NAMALWA (cell line): ENCODE measurements at regions not wholly inside any gene's neighbourhood (a gene's known extent, or its start where the extent isn't known, plus 50 kb on each side); places are given as distances from the start of the nearest gene placed in this dataset.

Experiments used
- DNase-seq: peaks from one replicate; pipeline ENCODE4 v3.0.0-alpha.2; 2015; ENCODE audit warnings: low spot score

DNA sequence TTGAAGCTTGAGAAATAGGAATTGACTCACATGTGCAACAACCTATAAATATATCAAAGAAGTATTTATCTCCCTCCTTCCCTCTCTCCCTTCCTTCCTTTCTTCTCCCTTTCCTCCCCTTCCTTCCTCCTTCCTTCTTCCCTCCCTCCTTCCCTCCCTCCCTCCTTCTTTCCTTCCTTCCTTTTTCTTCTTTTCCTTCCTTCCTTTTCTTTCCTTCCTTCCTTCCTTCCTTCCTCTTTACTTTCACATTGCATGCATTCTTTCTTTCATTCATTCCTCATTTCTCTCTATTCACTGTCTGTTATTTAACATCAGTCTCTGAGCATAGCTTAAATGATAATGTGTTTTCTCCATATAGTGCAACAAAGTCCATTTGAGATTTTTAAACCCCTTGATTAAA is 214.2 kb downstream of the CHRM3 start:
- no peak for DNase-seq

GRCh38 chr1:239601108-239601507 is 214.7 kb downstream of the CHRM3 start:
- DNase-seq: no peak

DNA sequence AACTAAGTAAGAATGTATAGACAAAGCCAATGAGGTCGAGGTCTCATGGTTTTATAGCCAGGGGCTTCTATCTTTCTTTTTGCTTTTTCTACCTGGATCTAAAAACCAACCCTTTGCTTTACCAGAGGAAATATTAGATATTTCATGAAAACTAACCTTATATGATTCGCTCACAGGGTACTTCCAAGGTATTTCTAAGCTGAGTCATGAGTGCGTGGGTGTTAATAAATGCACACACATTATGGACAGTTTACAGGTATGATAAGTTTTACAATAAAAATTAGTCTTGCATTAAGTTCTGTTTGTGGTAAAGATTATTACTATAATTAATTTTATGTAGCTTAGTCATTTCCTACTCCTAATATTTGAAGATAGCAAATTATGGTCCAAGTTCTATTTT is 217.2 kb downstream of the CHRM3 start:
- no peak for DNase-seq

DNA sequence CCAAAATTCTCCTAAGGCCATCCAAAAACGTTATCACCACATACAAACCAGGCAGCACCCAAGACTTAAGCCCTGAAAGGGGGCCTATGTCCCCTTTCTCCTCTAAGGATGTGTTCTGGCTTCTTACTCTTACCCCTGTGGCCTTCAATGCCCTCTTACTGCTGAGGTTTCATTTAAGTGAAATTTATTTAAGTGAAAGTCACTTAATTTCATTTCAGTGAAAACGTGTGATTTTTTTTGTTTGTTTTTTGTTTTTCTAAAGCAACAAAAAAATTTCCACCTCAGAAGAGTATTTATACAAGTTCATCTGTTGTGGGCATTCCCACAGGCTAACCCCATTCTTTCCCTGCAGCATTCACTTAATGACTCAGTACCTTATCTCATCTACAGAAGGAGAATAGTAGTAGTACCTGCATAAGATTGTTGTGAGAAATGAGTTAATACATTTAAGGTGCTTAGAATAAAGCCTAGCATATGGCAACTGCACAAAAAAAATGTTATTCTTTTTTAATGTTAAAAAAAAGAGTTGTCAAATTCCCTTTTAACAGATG is 220.6 kb downstream of the CHRM3 start:
- DNase-seq: no peak

DNA sequence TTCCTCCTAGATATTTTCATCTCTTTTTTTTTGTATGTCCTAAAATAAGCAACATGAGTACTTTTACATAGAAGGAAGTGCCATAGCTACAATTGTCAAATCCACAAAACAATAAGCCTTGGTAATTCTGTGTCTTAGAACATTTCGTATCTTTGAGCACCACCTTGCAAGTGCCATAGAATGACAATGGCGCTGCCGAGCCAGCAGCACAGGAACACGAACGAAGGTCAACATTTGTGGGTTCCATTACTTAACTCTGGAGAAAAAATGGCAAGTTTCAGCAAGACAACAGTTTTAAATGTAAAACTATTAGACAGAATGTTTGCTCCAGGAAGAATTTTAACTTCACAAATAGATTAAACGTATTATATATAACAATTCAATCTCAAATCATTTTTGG is 222.1 kb downstream of the CHRM3 start:
- no peak for DNase-seq

DNA sequence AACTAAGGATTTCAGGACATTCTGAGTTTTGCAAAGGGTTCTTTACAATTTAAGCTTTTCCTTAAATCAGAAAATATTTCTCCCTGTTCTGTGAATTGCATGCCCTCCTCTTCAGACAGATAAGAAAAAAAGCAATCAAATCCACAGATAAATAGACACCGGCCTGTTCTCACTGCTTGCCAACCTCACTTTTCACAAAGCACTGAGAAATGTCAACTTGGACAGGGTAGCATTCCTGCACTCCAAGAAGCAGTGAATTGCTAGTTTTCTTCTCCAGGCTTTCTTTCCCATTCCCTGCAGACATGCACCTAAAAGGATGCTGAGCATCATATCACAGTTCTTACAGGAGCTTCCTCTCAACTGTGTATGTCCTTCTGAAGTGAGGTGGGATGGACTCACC is 226.0 kb downstream of the CHRM3 start:
- no peak for DNase-seq

DNA sequence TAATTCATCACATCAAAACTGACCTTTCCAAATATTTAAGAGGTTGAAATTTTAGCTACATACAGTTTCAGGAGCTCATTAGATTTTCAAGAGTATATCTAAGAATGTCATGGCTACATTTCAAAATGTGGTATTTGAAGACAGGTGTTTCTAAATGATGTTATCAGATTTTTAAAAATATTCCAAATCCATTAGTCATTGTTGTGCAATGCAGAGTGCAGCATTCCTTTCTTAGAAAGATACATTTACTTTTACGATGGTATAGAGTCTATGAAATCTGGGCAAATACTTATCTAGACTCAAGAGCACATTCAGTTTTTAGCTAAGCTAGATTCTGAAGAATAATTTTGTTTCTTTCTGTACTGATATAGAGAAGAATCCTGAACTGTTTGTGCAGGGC is 230.3 kb downstream of the CHRM3 start:
- DNase-seq: no peak

DNA sequence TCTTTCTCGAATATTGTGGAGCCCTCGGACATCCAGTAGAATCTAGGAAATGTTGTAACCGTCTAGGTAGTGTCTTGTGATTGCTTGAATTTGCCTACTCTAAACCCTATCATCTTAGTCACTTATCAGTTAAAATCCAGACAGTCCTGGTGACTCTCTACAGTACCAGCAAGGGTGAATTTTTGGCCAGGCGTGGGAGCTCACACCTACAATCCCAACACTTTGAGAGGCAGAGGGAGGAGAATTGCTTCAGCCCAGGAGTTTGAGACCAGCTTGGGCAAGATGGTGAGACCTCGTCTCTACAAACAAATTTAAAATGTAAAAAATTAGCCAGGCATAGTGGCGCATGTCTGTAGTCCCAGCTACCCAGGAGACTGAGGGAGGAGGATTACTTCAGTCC is 230.9 kb downstream of the CHRM3 start:
- DNase-seq: no peak

DNA sequence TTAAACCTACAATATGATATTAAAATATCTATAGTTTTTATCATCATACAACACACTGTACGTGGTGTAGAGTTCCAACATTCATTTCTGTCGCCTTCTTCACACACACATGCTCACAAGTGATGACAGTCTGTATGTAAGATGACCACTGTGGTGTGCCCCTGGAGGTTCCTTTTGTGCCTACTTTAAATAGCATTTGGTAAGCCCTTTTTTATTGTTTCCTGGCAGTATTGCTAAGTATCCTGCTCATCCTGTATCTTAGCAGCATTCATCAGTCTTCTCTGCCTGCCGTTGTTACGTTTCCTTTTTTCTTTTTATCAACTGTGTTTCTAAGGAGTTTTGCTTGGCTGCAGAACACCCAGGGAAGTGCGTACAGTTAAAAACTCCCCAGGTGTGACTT is 231.4 kb downstream of the CHRM3 start:
- DNase-seq: no peak

GRCh38 chr1:239619190-239619589 is 232.8 kb downstream of the CHRM3 start:
- no peak for DNase-seq

DNA sequence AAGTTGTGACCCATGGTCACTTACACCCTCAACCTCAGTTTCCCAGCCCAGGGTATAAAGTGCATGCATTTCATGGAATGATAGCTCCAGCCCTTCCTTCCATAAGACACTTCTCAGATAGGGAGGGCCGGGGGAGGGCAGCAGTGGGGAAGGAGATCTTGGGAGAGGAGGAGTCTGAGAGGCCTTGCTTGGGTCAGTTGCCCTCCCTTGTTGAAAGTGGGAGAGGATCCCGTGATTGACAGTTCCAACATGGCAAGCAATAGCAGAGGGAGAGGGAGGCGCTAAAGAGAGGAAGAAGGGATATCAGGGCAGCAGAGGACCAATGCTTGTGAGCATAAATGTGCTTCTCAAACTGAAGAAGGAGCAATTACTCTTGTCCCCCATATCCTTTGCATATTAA is 244.4 kb downstream of the CHRM3 start:
- DNase-seq: no peak

- no peak for DNase-seq
Observed at GRCh38 chr1:239633432-239633831, 247.1 kb downstream of the CHRM3 start.

GRCh38 chr1:239635276-239635675 is 248.9 kb downstream of the CHRM3 start:
- DNase-seq: no peak

DNA sequence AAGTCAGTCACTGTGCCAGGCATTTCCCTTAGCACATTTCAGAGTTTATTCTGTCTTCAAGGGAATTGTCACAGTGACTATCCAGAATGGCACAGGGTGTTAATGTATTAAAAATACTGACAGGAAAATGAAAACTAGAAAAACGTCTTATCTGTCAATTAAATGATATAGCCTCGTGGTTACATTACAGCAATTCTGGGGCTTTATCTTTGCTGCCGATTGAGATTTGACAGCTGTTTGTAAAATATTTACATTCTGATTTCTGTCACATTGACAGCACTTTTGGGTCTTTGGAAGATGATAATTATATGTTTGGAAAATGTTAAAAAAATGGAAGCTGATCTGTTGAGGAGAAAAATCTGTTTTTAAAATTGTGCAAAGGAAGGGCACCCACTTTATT is 250.0 kb downstream of the CHRM3 start:
- DNase-seq: no peak

- DNase-seq: no peak
Observed at GRCh38 chr1:239644604-239645003, 258.2 kb downstream of the CHRM3 start.

DNA sequence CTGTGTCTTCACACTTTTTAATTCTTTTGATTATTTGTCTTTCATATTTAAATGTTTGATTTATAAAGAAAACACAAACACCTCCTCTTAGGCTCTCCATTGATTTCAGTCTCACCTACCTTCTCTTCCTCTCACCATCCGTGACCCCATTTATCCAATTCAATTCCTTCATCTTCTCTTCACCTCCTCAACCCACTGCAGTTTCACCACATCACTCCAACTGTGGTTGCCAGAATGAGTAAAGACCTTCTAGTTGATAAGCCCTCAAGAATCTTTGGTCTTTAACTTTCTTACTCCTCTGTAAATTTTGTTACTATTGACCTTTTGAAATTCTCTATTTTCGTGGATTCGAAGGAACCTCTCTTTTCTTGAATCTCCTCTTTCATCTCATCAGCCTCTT is 260.7 kb downstream of the CHRM3 start:
- DNase-seq: no peak

GRCh38 chr1:239647964-239648632 is 261.7 kb downstream of the CHRM3 start:
- no peak for DNase-seq

DNA sequence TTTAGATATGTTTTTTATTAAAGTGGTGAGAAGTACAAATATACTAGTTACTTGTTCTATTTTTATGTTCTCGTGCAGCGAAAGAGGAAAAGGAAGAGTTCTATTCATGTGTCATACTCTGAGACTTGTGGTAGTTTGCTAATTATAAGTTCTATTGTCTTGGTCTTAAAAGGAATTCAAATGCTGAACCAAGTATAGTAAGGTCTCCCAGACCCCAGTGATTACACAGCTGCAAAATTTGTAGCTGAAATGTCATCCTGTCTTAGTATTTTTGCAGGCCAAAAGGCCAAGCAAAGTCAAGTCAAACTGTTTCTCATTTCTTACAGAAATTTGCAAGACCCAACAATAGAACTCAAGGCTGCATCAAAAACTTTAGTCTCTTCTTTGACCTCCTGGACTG is 268.7 kb downstream of the CHRM3 start:
- DNase-seq: no peak

DNA sequence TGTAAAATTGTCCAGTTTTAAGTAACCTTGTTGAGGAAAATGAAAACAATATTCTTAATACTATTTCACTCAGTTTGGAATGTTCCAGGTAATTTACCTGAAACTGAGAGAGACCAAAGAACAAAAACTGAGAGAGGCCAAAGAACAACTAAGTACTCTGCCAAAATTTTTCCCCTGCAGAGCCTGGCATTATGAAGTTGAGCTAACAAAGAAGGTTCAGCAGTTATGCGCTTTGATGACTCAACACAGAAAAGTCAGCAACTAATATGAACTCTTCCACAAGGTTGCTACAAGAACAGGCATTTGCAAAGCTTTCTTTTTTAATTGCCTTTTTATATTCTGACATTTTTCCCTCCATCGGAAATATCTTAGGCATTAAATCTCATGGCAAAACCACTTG is 270.9 kb downstream of the CHRM3 start:
- DNase-seq: no peak

- no peak for DNase-seq
Observed at GRCh38 chr1:239662950-239663349, 276.6 kb downstream of the CHRM3 start.

DNA sequence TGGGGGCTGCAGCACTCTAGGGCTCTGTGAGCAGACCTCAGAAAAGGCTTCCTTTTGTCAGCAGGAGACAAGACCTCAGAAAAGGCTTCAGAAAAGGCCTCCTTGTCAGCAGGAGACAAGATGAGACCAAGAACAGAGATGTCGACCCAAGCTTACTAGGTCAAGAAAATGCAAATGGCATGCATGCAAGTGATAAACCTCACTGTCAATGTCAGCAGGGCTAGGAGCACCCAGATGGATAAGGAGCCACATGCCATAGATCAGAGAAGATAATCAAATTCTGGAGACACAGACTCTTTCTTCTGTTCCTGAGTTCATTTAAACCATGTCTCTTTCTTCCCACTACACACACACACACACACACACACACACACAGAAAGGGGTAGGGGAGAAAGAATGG is 285.9 kb downstream of the CHRM3 start:
- no peak for DNase-seq

DNA sequence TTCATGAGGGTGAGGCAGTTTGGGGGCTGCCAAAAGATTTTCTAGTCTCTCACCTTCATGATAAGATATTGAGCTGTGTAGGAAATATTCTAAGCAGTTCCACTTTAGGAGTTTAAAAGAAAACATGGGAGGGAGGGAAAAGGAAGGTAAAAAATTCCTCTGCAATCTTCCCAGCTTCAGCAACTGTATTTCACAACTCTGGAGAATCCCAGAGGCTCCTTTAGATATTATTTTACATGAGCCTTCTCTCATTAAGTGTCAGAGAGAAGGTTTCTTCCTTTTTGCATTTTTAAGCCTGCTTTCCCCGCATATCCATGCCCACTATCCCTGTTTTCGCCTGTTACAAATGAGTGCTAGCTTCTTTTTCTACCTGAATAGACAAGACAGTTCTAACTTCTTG is 289.4 kb downstream of the CHRM3 start:
- no peak for DNase-seq

DNA sequence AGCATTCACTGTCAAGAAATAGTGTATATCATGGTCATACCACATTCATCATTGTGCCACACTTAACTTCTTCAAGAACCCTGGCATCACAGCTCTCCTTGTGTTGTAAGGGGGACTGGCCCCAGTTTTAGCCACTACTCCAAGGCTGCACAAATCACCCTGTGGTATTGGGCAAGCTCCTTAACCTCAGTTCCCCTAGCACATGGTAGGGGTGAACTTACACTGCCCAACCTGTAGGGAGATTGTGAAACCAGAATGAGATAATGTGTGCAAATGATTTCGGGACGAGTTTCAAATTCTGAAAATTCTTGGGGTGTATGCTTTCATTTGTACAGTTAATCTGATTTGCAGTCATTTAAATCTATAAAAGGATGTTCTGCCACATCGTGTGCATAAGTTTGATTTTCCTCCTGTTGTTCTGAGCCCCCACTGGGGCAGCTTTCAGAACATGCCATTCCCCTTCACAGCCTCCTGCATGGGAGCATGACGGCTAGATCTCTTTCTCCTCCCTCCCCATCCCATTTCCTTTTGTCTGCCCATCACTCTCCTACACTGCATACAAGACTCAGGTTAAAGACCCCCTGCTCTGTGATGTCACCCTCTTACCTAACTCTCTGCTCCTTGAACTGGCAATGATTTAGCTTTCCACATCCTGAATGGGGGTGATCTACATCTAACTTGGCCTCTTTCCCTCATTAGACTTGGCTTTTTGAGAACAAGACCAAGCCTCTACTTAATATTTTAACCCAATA is 290.3 kb downstream of the CHRM3 start:
- DNase-seq: no peak

GRCh38 chr1:239677362-239677761 is 291.0 kb downstream of the CHRM3 start:
- no peak for DNase-seq
